ENCODE measurements at regions not wholly inside any gene's neighbourhood (a gene's known extent, or its start where the extent isn't known, plus 50 kb on each side); places are given as distances from the start of the nearest gene placed in this dataset.

GRCh38 chrX:35680940-35681346 is 117.2 kb upstream of the MAGEB16 start:
- TF ChIP-seq, protein P1, sequence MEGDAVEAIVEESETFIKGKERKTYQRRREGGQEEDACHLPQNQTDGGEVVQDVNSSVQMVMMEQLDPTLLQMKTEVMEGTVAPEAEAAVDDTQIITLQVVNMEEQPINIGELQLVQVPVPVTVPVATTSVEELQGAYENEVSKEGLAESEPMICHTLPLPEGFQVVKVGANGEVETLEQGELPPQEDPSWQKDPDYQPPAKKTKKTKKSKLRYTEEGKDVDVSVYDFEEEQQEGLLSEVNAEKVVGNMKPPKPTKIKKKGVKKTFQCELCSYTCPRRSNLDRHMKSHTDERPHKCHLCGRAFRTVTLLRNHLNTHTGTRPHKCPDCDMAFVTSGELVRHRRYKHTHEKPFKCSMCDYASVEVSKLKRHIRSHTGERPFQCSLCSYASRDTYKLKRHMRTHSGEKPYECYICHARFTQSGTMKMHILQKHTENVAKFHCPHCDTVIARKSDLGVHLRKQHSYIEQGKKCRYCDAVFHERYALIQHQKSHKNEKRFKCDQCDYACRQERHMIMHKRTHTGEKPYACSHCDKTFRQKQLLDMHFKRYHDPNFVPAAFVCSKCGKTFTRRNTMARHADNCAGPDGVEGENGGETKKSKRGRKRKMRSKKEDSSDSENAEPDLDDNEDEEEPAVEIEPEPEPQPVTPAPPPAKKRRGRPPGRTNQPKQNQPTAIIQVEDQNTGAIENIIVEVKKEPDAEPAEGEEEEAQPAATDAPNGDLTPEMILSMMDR (IDR thresholded peaks at IDR 0.05) = no peak
- no peaks in the 10 kb centered on the region for H3K27me3 Mint-ChIP-seq
- ChIA-PET POLR2A (no interaction called here), CTCF (interaction anchor here (1.0 kb wide), 1 partner anchor 16 kb away, joined by 3 read pairs; no protein-coding TSS in a partner anchor)
- H3K36me3 Mint-ChIP-seq (ENCODE audit: low read depth) = no peaks in the 10 kb centered on the region
- intact Hi-C loops (cut with DNase I, micrococcal nuclease) = no loop called here
- no peaks in the 10 kb centered on the region for H3K4me1 Mint-ChIP-seq (ENCODE audit: low read depth)
- H3K27ac Mint-ChIP-seq = no peak overlapping the region
- no peak for DNase-seq
- Histone ChIP-seq H3K9me3 (ENCODE audit: control insufficient read depth in 1 of 2, insufficient read depth in 1 of 2, low read length in 2 of 2) (no peaks in the 10 kb centered on the region), H3K36me3 (ENCODE audit: insufficient read depth, low read length) (no peaks in the 10 kb centered on the region), H3K4me1 (ENCODE audit: insufficient read depth, low read length) (no peaks in the 10 kb centered on the region), H3K4me3 (ENCODE audit: low read length) (no peak overlapping the region), H3K27me3 (ENCODE audit: control insufficient read depth in 1 of 2, insufficient read depth in 2 of 2, low read length in 2 of 2) (no peaks in the 10 kb centered on the region), H3K27ac (ENCODE audit: low read depth in 1 of 2, low read length in 2 of 2) (no peak overlapping the region)
- no peak for ATAC-seq (ENCODE audit: poor library complexity)
- no peak overlapping the region for H3K4me3 Mint-ChIP-seq
- H3K9me3 Mint-ChIP-seq = no peaks in the 10 kb centered on the region

DNA sequence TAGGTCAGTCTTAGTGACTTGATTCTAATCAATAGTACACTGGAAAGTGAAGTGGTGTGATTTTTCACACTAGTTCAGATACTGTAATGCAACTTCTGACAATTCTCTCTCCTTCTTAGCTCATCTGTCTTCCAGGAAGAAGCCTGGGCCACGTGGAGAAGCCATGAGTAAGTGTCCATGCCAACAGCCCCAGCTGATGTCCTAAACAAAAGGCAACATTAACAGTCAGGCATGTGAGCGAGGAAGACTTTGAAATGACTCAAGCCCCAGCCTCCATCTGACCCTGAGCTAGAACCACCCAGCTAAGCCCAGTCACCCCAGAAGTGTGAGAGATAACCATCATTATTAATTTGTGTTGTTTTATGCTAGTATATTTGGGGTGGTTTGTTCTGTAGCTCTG is 115.7 kb upstream of the MAGEB16 start:
- intact Hi-C loops (cut with DNase I, micrococcal nuclease) = no loop called here
- no peak for ATAC-seq (ENCODE audit: poor library complexity)
- no peaks in the 10 kb centered on the region for H3K4me1 Mint-ChIP-seq (ENCODE audit: low read depth)
- Histone ChIP-seq H3K36me3 (ENCODE audit: insufficient read depth, low read length) (no peaks in the 10 kb centered on the region), H3K4me1 (ENCODE audit: insufficient read depth, low read length) (no peaks in the 10 kb centered on the region), H3K9me3 (ENCODE audit: control insufficient read depth in 1 of 2, insufficient read depth in 1 of 2, low read length in 2 of 2) (no peaks in the 10 kb centered on the region), H3K27ac (ENCODE audit: low read depth in 1 of 2, low read length in 2 of 2) (no peak overlapping the region), H3K4me3 (ENCODE audit: low read length) (no peak overlapping the region), H3K27me3 (ENCODE audit: control insufficient read depth in 1 of 2, insufficient read depth in 2 of 2, low read length in 2 of 2) (no peaks in the 10 kb centered on the region)
- ChIA-PET CTCF (no interaction called here), POLR2A (no interaction called here)
- H3K36me3 Mint-ChIP-seq (ENCODE audit: low read depth) = no peaks in the 10 kb centered on the region
- TF ChIP-seq, protein P1 (IDR thresholded peaks at IDR 0.05) = no peak
- DNase-seq = no peak
- H3K4me3 Mint-ChIP-seq = no peak overlapping the region
- H3K27me3 Mint-ChIP-seq = no peaks in the 10 kb centered on the region
- no peaks in the 10 kb centered on the region for H3K9me3 Mint-ChIP-seq
- no peak overlapping the region for H3K27ac Mint-ChIP-seq

DNA sequence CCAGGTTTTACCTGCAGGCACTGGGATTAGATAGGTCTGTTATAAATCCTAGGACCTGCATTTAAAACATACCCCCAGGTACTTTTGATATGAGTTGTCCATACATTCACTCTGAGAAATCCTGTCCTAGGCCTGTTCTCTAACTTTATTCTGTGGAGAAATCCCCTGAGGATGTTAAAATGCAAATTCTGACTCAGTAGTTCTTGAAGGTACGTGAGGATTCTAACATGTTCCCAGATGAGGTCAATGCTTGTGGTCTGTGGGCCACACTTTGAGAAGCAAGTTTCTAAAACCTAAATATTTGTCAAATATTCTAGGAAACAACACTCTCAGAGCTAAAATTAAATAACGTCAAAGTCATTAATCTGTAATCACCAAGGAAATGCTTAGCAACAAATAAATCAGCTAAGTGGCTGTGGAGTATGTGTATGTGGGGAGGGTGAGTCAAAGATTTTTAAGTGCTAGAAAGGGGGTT is 101.3 kb upstream of the MAGEB16 start:
- no peaks in the 10 kb centered on the region for H3K4me1 Mint-ChIP-seq (ENCODE audit: low read depth)
- no peak overlapping the region for H3K27ac Mint-ChIP-seq
- Histone ChIP-seq H3K4me3 (ENCODE audit: low read length) (no peak overlapping the region), H3K4me1 (ENCODE audit: insufficient read depth, low read length) (no peaks in the 10 kb centered on the region), H3K9me3 (ENCODE audit: control insufficient read depth in 1 of 2, insufficient read depth in 1 of 2, low read length in 2 of 2) (peaks cover 0 to 3% of the 10 kb centered on the region in 2 experiments), H3K27ac (ENCODE audit: low read depth in 1 of 2, low read length in 2 of 2) (no peak overlapping the region), H3K27me3 (ENCODE audit: control insufficient read depth in 1 of 2, insufficient read depth in 2 of 2, low read length in 2 of 2) (no peaks in the 10 kb centered on the region), H3K36me3 (ENCODE audit: insufficient read depth, low read length) (no peaks in the 10 kb centered on the region)
- DNase-seq (no peak), ATAC-seq (ENCODE audit: poor library complexity) (no peak)
- ChIA-PET POLR2A (no interaction called here), CTCF (no interaction called here)
- H3K9me3 Mint-ChIP-seq = no peaks in the 10 kb centered on the region
- intact Hi-C loops (cut with DNase I, micrococcal nuclease) = no loop called here
- H3K27me3 Mint-ChIP-seq = no peaks in the 10 kb centered on the region
- TF ChIP-seq, protein P1 (IDR thresholded peaks at IDR 0.05) = no peak
- H3K4me3 Mint-ChIP-seq = no peak overlapping the region
- H3K36me3 Mint-ChIP-seq (ENCODE audit: low read depth) = no peaks in the 10 kb centered on the region

Data from CD4-positive, alpha-beta T cell (primary cell).